HG03135 (cell line): ENCODE measurements at regions not wholly inside any gene's neighbourhood (a gene's known extent, or its start where the extent isn't known, plus 50 kb on each side); places are given as distances from the start of the nearest gene placed in this dataset.
"Not testable (repeated sequence)": the region's sequence is repeated elsewhere in the genome, so short reads cannot be mapped to it uniquely, and the experiment has no call there.

ENCODE experiments used
- ATAC-seq: cut with Tn5 transposase; IDR thresholded peaks from one replicate; pipeline ENCODE4 v1.9.1; 2021; ENCODE audit warnings: mild to moderate bottlenecking, moderate library complexity; ENCODE audit not compliant: unreplicated experiment

- ATAC-seq = no peak
Measured at GRCh38 chr13:54390841-54391240, 1362.2 kb downstream of the OLFM4 start.

DNA sequence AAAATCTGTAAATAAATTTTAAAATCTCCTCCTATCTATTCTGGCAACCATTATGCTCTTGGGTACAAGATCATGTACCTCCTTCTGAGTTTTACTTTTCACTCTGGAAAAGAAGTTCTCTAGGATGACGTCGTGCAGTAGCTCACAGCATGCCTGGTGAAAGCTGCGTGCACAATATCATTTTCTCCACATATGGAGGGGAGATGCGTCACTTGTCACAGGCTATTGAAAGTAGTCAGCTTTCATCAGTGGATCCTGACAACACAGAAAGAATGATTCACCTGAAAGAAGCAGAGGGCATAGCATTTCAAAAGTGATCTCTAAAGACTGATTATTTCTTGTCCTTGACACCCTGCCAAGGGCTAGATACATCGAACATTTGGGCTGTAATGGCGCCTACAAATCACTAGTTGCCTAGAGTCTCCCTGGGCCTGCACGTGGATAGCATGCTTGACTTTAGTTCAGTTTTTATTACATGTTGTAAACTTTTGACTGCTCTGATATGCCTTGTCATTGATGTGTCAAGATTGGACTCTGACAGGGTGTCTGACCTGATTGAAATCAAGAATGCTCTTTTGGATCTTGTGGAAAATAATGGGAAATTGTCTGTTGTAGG is 1365.6 kb downstream of the OLFM4 start:
- no peak for ATAC-seq

DNA sequence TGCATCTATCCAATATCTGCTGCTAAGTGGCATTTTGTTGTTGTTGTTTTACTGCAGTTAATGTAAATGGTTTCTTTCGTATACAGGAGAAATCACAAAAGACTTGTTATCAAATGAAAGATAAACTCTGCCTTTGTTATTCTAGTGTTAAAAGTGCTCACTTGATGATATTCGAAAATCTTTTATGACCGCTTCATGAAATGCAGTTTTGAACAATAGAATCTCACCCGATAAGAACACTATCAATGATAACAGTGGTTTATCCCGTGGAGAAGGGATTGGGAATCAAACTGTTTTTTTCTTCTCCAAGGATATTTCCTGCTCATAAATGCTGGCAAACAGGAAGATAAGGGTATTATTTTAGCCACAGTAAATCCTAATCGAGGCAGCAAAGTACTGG is 1366.3 kb downstream of the OLFM4 start:
- ATAC-seq = no peak

GRCh38 chr13:54402495-54402894 is 1373.9 kb downstream of the OLFM4 start:
- no peak for ATAC-seq

DNA sequence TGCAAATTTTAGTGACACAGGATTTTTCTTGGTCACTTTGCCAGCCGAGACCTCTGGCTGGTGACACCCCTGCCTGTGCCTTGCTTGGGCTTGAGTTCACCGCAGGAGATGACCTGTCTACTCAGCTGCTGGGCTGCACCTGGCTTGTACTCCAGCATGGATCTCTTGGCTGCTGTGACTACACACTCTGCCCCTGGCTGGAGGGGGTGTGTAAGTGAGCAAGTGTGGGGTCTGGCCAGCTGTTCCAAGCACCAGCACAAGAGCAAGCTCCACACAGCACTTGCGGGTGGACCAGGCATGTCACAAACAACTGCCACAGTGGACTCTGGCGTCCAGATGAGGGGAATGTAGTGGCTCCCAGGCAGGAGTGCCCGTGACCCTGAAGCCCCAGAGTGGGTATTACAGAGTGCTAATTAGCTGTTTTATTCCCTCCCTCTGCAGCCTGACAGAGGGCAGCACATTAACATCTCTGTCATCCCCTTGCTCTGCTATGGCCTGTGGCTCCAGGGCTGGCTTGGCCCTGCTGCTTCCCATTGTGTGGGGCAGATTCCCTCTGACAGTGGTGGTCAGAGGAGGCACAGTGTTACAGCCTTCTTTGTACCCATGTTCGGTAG is 1387.2 kb downstream of the OLFM4 start:
- no peak for ATAC-seq

DNA sequence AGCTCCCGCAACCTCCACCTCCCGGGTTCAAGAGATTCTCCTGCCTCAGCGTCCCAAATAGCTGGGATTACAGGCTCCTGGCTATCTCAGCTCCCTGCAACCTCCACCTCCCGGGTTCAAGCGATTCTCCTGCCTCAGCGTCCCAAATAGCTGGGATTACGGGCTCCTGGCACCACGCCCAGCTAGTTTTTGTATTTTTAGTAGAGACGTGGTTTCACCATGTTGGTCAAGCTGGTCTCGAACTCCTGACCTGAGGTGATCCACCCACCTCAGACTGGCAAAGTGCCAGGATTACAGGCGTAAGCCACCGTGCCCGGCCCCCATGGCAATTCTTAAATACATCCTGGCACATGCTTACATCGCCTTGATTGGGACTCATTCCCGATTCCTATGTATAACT is 1394.3 kb downstream of the OLFM4 start:
- not testable (repeated sequence) for ATAC-seq

DNA sequence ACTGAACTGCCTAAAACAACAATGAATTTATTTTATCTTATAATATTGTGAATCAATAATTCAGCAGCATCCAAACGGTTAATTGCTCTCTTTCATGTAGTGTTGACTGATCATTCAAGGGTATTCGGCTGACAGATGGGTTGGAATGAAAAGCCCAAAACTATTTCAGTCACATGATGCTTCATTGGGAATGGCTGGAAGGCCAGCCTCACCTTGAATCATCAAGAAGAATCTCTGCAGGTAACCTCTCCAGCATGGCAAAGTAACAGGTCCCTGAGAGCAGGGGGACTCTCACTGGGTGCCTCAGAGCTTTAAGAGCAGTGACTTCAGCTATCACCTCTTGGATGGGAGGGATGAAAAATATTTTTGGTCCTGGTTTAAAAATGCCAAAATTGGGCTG is 1395.7 kb downstream of the OLFM4 start:
- ATAC-seq = no peak

DNA sequence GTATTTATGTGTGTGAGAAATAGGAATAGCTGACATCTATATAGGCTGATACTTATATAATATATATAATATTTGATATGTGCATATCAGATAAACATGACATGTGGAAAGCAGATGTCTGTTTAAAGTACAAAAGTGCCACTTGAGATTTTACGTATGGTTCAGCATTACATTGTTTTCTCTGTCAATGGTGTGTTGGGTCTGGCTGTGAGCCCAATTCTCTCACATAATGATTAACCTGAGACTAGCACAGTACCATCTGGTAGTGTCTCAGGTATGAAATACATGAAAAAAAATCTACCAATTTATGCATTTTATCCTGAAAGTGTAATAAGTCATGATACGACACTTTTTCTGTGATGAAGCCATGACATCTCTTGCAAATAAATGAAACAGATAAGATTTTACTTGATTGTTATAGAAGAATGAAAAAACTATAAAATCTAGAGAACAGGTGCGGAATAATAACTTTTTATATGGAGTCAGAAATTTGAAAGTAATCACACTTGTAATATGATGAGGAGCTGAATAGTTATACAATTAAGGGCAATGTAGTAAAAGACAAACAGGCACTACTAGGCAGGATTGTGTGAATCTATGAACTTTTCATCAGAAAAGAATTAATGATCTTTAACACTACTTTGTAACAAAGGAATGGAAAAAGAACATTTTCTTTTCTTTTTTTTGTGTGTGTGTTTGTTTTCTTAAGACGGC is 1405.0 kb downstream of the OLFM4 start:
- no peak for ATAC-seq

DNA sequence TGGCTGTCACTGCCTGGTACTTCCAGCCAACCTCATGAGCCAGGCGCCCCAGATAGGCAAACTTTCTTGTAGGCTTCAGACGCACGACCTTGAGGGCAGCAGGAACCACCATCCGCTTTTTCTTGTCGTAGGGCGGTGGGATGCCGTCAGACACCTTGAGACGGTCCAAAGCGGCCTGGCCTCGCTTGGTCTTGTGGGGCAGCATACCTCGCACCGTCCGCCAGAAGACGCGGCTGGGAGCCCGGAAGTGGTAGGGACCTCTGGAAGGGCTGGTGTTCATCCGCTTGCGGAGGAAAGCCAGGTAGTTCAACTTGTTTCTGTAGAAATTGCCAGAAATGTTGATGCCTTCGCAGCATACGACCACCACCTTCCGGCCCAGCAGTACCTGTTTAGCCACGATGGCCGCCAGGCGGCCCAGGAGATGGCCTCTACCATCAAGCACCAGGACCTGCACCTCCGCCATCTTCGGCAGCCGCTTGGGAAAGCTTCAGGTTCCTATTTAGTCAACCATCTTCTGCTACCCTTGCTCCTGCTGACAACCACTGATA is 1412.3 kb downstream of the OLFM4 start:
- ATAC-seq = not testable (repeated sequence)

- ATAC-seq = no peak
Measured at GRCh38 chr13:54445453-54445852, 1416.8 kb downstream of the OLFM4 start.

DNA sequence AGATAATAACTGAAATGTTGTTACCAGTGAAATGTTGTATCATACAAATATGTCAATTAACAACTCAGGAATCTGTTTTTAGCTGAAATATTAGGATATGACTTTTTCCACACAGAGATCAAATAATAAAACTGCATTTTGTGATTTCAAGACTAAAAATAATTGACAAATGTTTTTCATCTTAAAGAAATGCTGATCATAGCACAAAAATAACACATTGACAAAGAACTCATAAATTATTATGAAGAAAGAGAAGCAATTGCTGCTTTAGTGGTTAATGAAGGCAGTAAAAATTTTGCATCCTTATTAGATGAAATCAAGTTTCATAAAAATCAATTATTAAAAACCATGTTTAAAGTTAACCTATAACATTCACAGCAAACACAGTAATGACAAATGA is 1417.3 kb downstream of the OLFM4 start:
- ATAC-seq = no peak

DNA sequence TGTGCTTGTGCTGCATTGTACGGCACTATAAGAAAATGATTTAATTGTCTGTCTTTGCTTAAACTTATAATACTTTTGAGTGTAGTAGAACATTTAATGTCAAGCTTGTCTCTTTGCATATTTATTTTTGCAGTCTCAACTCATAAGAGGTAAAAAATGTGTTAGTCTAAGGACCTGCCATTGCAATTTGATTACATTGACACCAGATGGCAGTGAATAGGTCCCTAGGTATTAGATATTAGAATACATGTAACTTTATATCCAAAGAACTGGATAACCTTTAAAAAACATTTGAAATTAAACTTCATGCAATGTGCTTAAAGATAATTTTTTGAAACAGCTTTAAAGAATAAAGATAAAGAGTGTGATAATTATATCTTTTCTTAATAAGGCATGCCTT is 1421.3 kb downstream of the OLFM4 start:
- ATAC-seq = no peak

- ATAC-seq = no peak
Measured at GRCh38 chr13:54484166-54484565, 1455.6 kb downstream of the OLFM4 start.

GRCh38 chr13:54486421-54487166 is 1458.0 kb downstream of the OLFM4 start:
- no peak for ATAC-seq

DNA sequence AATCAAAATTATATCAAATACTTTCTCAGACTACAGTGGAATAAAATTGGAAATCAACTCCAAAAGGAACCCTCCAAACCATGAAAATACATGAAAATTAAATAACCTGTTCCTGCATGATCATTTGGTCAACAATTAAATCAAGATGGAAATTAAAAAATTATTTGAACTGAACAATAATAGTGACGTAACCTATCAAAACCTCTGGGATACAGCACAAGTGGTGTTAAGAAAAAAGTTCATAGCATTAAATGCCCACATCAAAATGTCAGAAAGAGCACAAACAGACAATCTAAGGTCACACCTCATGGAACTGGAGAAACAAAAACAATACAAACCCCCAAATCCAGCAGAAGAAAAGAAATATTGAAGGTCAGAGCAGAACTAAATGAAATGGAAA is 1460.7 kb downstream of the OLFM4 start:
- no peak for ATAC-seq

GRCh38 chr13:54492995-54493394 is 1464.4 kb downstream of the OLFM4 start:
- no peak for ATAC-seq

- ATAC-seq = no peak
Measured at GRCh38 chr13:54511366-54511765, 1482.8 kb downstream of the OLFM4 start.

DNA sequence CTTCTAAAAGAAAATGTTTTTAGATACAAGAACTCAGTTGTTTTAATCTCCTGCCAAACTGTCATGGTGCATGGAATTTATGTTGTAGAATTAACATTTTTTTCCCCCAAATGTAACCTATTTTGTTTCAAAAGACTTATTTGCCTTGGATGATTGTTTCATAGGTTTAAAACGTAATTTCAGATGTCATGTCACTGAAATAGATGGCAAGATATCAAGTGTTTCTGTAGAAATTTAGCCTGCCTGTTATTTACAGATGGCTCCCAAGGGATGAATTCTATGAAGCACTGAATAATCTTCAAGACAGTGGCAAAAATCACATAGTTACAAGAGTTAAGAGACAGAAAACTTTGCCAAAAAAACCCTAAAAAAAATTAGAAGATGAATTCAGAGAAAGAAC is 1484.6 kb downstream of the OLFM4 start:
- no peak for ATAC-seq

DNA sequence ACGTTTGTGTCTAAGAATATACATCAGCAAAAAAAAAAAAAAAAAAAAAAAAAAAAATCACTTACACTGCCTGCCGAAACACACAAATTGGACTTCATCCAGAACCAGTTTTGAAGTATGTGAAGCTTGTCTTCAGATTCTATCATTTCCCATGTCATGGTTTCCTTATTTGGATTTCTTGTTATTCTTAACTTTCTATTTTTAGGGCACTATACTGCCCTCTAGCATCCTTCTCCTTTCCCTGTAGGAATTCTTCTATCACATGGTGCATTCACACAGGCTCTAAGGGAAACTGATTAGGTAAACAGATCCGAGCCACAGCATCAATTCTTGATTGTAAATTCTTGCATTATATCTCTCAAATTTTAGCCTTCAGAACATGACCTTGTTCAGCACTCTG is 1507.5 kb downstream of the OLFM4 start:
- ATAC-seq = no peak

GRCh38 chr13:54563286-54563685 is 1534.7 kb downstream of the OLFM4 start:
- no peak for ATAC-seq

- not testable (repeated sequence) for ATAC-seq
Measured at GRCh38 chr13:54572037-54572436, 1543.4 kb downstream of the OLFM4 start.
